ENCODE measurements at regions not wholly inside any gene's neighbourhood (a gene's known extent, or its start where the extent isn't known, plus 50 kb on each side); places are given as distances from the start of the nearest gene placed in this dataset.
"Not testable (repeated sequence)": the region's sequence is repeated elsewhere in the genome, so short reads cannot be mapped to it uniquely, and the experiment has no call there.

GRCh38 chr18:38690626-38691025 is 1125.0 kb upstream of the CELF4 start:
- DNase-seq (ENCODE audit: low spot score): no peak

- DNase-seq (ENCODE audit: low spot score): no peak
Measured at GRCh38 chr18:38688416-38688815, 1122.8 kb upstream of the CELF4 start.

- no peak for DNase-seq (ENCODE audit: low spot score)
Measured at GRCh38 chr18:38670486-38670885, 1104.9 kb upstream of the CELF4 start.

- DNase-seq (ENCODE audit: low spot score): no peak
Measured at GRCh38 chr18:38664929-38665328, 1099.3 kb upstream of the CELF4 start.

GRCh38 chr18:38663682-38664081 is 1098.1 kb upstream of the CELF4 start:
- no peak for DNase-seq (ENCODE audit: low spot score)

- no peak for DNase-seq (ENCODE audit: low spot score)
Measured at GRCh38 chr18:38663270-38663669, 1097.7 kb upstream of the CELF4 start.

GRCh38 chr18:38654946-38655345 is 1089.3 kb upstream of the CELF4 start:
- DNase-seq (ENCODE audit: low spot score): no peak

- no peak for DNase-seq (ENCODE audit: low spot score)
Measured at GRCh38 chr18:38651736-38652135, 1086.1 kb upstream of the CELF4 start.

- DNase-seq (ENCODE audit: low spot score): no peak
Measured at GRCh38 chr18:38648179-38648578, 1082.6 kb upstream of the CELF4 start.

GRCh38 chr18:38646296-38646695 is 1080.7 kb upstream of the CELF4 start:
- no peak for DNase-seq (ENCODE audit: low spot score)

GRCh38 chr18:38644875-38645641 is 1079.5 kb upstream of the CELF4 start:
- no peak for DNase-seq (ENCODE audit: low spot score)

GRCh38 chr18:38642711-38643110 is 1077.1 kb upstream of the CELF4 start:
- no peak for DNase-seq (ENCODE audit: low spot score)

- not testable (repeated sequence) for DNase-seq (ENCODE audit: low spot score)
Measured at GRCh38 chr18:38639700-38640099, 1074.1 kb upstream of the CELF4 start.

- no peak for DNase-seq (ENCODE audit: low spot score)
Measured at GRCh38 chr18:38635709-38636430, 1070.3 kb upstream of the CELF4 start.

GRCh38 chr18:38634117-38634516 is 1068.5 kb upstream of the CELF4 start:
- no peak for DNase-seq (ENCODE audit: low spot score)

GRCh38 chr18:38633333-38633732 is 1067.7 kb upstream of the CELF4 start:
- no peak for DNase-seq (ENCODE audit: low spot score)

- DNase-seq (ENCODE audit: low spot score): no peak
Measured at GRCh38 chr18:38619129-38619528, 1053.5 kb upstream of the CELF4 start.

GRCh38 chr18:38616306-38616705 is 1050.7 kb upstream of the CELF4 start:
- no peak for DNase-seq (ENCODE audit: low spot score)

- DNase-seq (ENCODE audit: low spot score): no peak
Measured at GRCh38 chr18:38612904-38613303, 1047.3 kb upstream of the CELF4 start.

- no peak for DNase-seq (ENCODE audit: low spot score)
Measured at GRCh38 chr18:38611036-38611964, 1045.7 kb upstream of the CELF4 start.

GRCh38 chr18:38606841-38607240 is 1041.2 kb upstream of the CELF4 start:
- DNase-seq (ENCODE audit: low spot score): no peak

- no peak for DNase-seq (ENCODE audit: low spot score)
Measured at GRCh38 chr18:38602341-38602740, 1036.7 kb upstream of the CELF4 start.

Measured in H4 (cell line).